Trophoblast cell (in vitro differentiated cells and primary cell): ENCODE measurements at regions not wholly inside any gene's neighbourhood (a gene's known extent, or its start where the extent isn't known, plus 50 kb on each side); places are given as distances from the start of the nearest gene placed in this dataset.

Experiments used
- DNase-seq, 2 donors: peaks; one replicate each; pipeline ENCODE4 v3.0.0-alpha.2; 2016
- H2AFZ ChIP-seq: 2 replicates; pipeline ENCODE4 v1.6.1; 2013; ENCODE audit warnings: low read length, moderate library complexity, mild to moderate bottlenecking; ENCODE audit not compliant: insufficient read depth, poor library complexity
- H2AK5ac ChIP-seq: 2 replicates; pipeline ENCODE4 v1.6.1; 2013; ENCODE audit warnings: mild to moderate bottlenecking, low read length
- H2BK120ac ChIP-seq: 2 replicates; pipeline ENCODE4 v1.6.1; 2013; ENCODE audit warnings: low read length, mild to moderate bottlenecking, moderate library complexity; ENCODE audit not compliant: insufficient read depth, poor library complexity
- H2BK12ac ChIP-seq: 2 replicates; pipeline ENCODE4 v1.6.1; 2013; ENCODE audit warnings: mild to moderate bottlenecking, low read length, moderate library complexity
- H2BK5ac ChIP-seq: 2 replicates; pipeline ENCODE4 v1.6.1; 2013; ENCODE audit warnings: low read length, low read depth, moderate library complexity, mild to moderate bottlenecking; ENCODE audit not compliant: poor library complexity
- H3K14ac ChIP-seq: 2 replicates; pipeline ENCODE4 v1.6.1; 2013; ENCODE audit warnings: mild to moderate bottlenecking, low read length
- H3K18ac ChIP-seq: 2 replicates; pipeline ENCODE4 v1.6.1; 2013; ENCODE audit warnings: mild to moderate bottlenecking, low read length
- H3K23ac ChIP-seq: 2 replicates; pipeline ENCODE4 v1.6.1; 2013; ENCODE audit warnings: low read length
- H3K27ac ChIP-seq: 2 replicates; pipeline ENCODE4 v1.5.1; 2013; ENCODE audit warnings: low read depth, mild to moderate bottlenecking, inconsistent platforms, low read length, moderate library complexity
- H3K27me3 ChIP-seq: 2 replicates; pipeline ENCODE4 v1.6.1; 2013; ENCODE audit warnings: inconsistent platforms, mild to moderate bottlenecking, low read length, moderate library complexity; ENCODE audit not compliant: insufficient read depth
- H3K36me3 ChIP-seq, 2 experiments: 1 replicate in 1 of 2; 2 replicates in 1 of 2; pipeline ENCODE4 v1.6.1; 2013; ENCODE audit warnings: low read length in 2 of 2, mild to moderate bottlenecking in 2 of 2, moderate library complexity in 1 of 2; ENCODE audit not compliant: insufficient read depth in 2 of 2, control insufficient read depth in 1 of 2
- H3K4ac ChIP-seq: 2 replicates; pipeline ENCODE4 v1.6.1; 2013; ENCODE audit warnings: low read depth, mild to moderate bottlenecking, low read length, moderate library complexity
- H3K4me1 ChIP-seq, 2 experiments: 1 replicate in 1 of 2; 2 replicates in 1 of 2; pipeline ENCODE4 v1.6.1; 2013; ENCODE audit warnings: low read length in 2 of 2, mild to moderate bottlenecking in 2 of 2, moderate library complexity in 1 of 2; ENCODE audit not compliant: insufficient read depth in 2 of 2, control insufficient read depth in 1 of 2
- H3K4me2 ChIP-seq: 2 replicates; pipeline ENCODE4 v1.6.1; 2013; ENCODE audit warnings: inconsistent platforms, mild to moderate bottlenecking, low read length, moderate library complexity
- H3K4me3 ChIP-seq: 2 replicates; pipeline ENCODE4 v1.5.1; 2013; ENCODE audit warnings: mild to moderate bottlenecking, low read depth, low read length, inconsistent platforms
- H3K79me1 ChIP-seq: one replicate; pipeline ENCODE4 v1.6.1; 2013; ENCODE audit warnings: low read length
- H3K79me2 ChIP-seq: 2 replicates; pipeline ENCODE4 v1.6.1; 2013; ENCODE audit warnings: low read length, mild to moderate bottlenecking; ENCODE audit not compliant: control insufficient read depth, insufficient read depth, poor library complexity
- H3K9ac ChIP-seq: 2 replicates; pipeline ENCODE4 v1.6.1; 2013; ENCODE audit warnings: mild to moderate bottlenecking, low read length
- H3K9me3 ChIP-seq: 2 replicates; pipeline ENCODE4 v1.6.1; 2013; ENCODE audit warnings: low read depth, mild to moderate bottlenecking, control low read depth, inconsistent platforms, low read length; ENCODE audit not compliant: insufficient read depth
- H4K12ac ChIP-seq: 2 replicates; pipeline ENCODE4 v1.6.1; 2013; ENCODE audit warnings: low read depth, mild to moderate bottlenecking, low read length, moderate library complexity
- H4K8ac ChIP-seq: 2 replicates; pipeline ENCODE4 v1.6.1; 2013; ENCODE audit warnings: low read depth, mild to moderate bottlenecking, low read length, moderate library complexity
- H4K91ac ChIP-seq: one replicate; pipeline ENCODE4 v1.6.1; 2013; ENCODE audit warnings: low read depth, mild to moderate bottlenecking, low read length, moderate library complexity
- WGBS: extraction: QIAGEN DNeasy Blood & Tissue Kit; methylation state at CpG from one replicate; pipeline ENCODE4 v1.1.7; 2013; ENCODE audit warnings: missing lambda C conversion rate; ENCODE audit not compliant: insufficient read length, insufficient coverage; ENCODE audit errors: extremely low coverage; 5-methylcytosine and 5-hydroxymethylcytosine counted together

DNA sequence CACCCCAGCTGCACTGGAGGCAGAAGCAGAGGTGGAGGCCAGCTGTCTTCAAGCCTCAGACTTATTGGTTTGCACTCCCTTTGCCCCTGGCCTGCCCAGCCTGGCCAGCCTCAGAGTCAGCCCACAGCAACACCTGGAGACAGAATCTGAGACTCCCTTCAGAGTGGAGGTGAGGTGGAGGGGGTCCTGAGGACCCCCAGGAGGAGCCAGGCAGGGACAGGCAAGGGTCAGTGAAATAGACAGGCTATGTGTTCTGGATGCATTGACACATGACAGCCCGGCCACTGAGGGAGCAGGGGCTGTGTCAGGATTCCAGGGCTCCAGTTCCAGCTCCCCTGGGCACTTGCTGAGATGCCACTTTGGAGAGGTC is 309.7 kb downstream of the MYCN start:
- H3K79me1 ChIP-seq = peaks cover 1% of the 10 kb centered on the region
- no peak for DNase-seq
- no peak overlapping the region for H2BK5ac ChIP-seq
- H4K12ac ChIP-seq = no peak overlapping the region
- no peak overlapping the region for H3K23ac ChIP-seq
- no peak overlapping the region for H2AFZ ChIP-seq
- H2BK12ac ChIP-seq = no peak overlapping the region
- no peak overlapping the region for H3K14ac ChIP-seq
- H3K27ac ChIP-seq = no peak overlapping the region
- H3K4me2 ChIP-seq = no peak overlapping the region
- H3K4ac ChIP-seq = no peak overlapping the region
- H2BK120ac ChIP-seq = no peak overlapping the region
- no peak overlapping the region for H4K91ac ChIP-seq
- H3K36me3 ChIP-seq = no peaks in the 10 kb centered on the region
- WGBS = no CpG with 5 or more reads among the region's 1 CpG
- no peak overlapping the region for H2AK5ac ChIP-seq
- no peak overlapping the region for H3K18ac ChIP-seq
- no peak overlapping the region for H3K9ac ChIP-seq
- H3K27me3 ChIP-seq = no peaks in the 10 kb centered on the region
- H3K9me3 ChIP-seq = no peaks in the 10 kb centered on the region
- no peaks in the 10 kb centered on the region for H3K79me2 ChIP-seq
- H3K4me1 ChIP-seq = peaks cover 10 to 19% of the 10 kb centered on the region in 2 experiments
- H4K8ac ChIP-seq = no peak overlapping the region
- no peak overlapping the region for H3K4me3 ChIP-seq

DNA sequence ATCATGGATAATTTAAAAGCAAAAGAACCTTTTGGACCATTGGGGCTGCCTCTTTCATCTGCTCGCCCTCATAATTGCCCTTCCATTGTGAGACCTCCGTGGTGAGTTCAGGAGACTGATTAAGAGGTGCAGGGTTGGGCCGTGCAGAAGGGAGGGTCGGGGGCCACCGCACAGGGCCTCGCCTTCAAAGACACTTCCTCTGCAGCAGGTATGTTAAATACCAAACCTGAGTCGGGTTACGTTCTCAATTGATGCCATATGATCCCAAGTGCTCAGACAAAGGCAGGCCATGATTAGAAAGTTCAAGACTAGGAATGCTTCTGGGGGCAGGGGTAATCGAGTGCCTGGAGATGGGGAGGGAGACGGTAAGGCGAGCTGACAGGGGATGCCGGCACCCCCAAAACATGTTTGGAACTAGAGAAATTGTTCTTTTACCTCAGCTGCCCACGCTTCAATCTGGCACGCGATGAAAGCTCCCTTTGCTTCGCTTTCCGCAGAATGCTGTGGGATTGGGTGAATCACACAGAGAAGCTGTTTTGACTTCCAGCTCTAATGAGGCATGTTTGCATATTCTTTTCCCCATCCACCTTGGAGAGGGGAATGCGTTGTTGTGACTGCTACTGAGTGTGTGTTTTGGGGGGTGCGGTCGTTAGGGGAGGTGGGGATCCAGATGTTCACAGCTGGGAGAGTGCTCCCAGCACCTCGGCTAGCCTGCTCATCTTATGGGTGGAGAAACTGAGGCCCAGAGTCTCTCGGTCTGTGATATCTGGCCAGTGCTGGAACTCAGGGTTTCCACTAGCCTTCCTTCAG is 309.1 kb downstream of the MYCN start:
- H3K4ac ChIP-seq = no peak overlapping the region
- no peak overlapping the region for H4K12ac ChIP-seq
- H3K4me3 ChIP-seq = no peak overlapping the region
- H3K36me3 ChIP-seq = no peaks in the 10 kb centered on the region
- no peaks in the 10 kb centered on the region for H3K27me3 ChIP-seq
- no CpG with 5 or more reads among the region's 22 CpGs for WGBS
- H3K4me2 ChIP-seq = no peak overlapping the region
- H4K91ac ChIP-seq = no peak overlapping the region
- no peak overlapping the region for H4K8ac ChIP-seq
- no peak overlapping the region for H2AFZ ChIP-seq
- no peak overlapping the region for H2AK5ac ChIP-seq
- no peak overlapping the region for H2BK120ac ChIP-seq
- no peak overlapping the region for H2BK12ac ChIP-seq
- peaks cover 1% of the 10 kb centered on the region for H3K79me1 ChIP-seq
- H2BK5ac ChIP-seq = no peak overlapping the region
- no peak overlapping the region for H3K9ac ChIP-seq
- no peak overlapping the region for H3K18ac ChIP-seq
- H3K23ac ChIP-seq = no peak overlapping the region
- DNase-seq = peak in 1 of 2 donors; percentile 37
- no peaks in the 10 kb centered on the region for H3K9me3 ChIP-seq
- peaks cover 13 to 24% of the 10 kb centered on the region in 2 experiments for H3K4me1 ChIP-seq
- H3K27ac ChIP-seq = no peak overlapping the region
- H3K14ac ChIP-seq = no peak overlapping the region
- H3K79me2 ChIP-seq = no peaks in the 10 kb centered on the region

DNA sequence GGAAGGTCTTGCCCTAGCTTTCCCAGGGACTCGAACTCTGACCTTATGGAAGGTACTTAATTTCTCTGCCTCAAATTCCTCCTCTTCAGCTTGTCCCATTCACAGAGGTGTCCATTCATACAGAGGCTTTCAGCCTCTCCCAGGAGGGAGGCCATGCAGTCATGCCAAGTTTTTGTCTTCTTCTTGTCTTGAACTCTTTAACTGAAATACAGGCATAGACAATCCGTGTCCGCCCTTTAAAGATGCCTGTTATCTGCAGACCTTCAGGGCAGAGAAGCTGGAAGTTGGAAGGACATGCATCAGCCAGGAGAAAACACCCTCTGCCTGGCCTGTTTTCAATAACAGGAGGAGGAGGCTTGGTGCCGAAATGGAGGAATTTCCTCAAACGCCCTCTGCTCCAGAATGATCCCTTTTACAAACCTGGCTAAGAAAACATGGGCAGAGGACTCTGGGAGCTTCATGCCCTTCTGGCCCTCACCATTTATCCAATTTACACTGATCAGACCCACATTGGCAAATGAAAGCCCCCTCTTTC is 308.3 kb downstream of the MYCN start:
- Histone ChIP-seq H3K4ac (no peak overlapping the region), H2BK5ac (no peak overlapping the region), H3K79me1 (peaks cover 1% of the 10 kb centered on the region), H3K4me3 (no peak overlapping the region), H2BK12ac (no peak overlapping the region), H4K12ac (no peak overlapping the region), H3K36me3 (no peaks in the 10 kb centered on the region), H3K14ac (no peak overlapping the region), H3K4me1 (peaks cover 13 to 24% of the 10 kb centered on the region in 2 experiments), H3K23ac (no peak overlapping the region), H4K91ac (no peak overlapping the region), H4K8ac (no peak overlapping the region), H2AK5ac (no peak overlapping the region), H3K9me3 (no peaks in the 10 kb centered on the region), H3K4me2 (no peak overlapping the region), H3K27ac (no peak overlapping the region), H3K18ac (no peak overlapping the region), H2BK120ac (no peak overlapping the region), H3K27me3 (no peaks in the 10 kb centered on the region), H2AFZ (no peak overlapping the region), H3K79me2 (no peaks in the 10 kb centered on the region), H3K9ac (no peak overlapping the region)
- no CpG with 5 or more reads among the region's 5 CpGs for WGBS
- DNase-seq = no peak

DNA sequence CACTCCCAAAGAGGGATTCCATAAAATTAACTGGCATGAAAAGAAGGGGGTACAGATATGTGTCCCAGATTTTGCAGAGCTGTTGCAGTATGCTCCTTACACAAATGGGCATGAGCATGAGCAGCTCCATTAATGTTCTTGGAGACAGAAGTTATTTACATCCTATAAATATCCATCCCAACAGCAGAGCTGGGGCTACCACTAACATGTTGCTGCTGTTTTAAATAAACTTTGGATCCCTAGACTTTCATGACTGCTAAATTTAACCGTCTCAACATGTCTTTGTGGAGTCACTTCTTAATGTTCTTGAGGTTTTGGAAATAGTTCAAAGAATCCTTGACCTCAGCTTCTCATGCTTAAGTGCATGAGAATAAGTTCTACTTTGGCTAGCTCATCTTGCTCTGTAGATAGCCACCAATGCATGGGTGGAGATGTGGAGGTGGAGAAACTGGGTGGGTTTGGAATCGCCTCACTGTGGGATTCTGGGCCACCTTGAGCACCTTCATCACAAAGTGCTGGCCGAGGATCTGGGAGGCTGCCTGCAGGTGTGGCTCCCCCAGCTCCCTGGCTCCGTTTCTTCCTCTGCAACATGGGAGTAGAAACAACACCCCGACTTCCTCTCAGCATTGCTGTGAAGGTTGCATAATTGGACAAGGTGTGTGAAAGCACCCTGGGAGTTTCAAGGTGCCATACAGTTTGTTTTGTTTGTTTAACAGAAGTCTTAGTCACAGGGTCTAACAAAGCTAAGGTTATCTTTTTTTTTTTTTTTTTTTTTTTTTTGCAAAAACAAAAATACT is 307.2 kb downstream of the MYCN start:
- peaks cover 1% of the 10 kb centered on the region for H3K79me1 ChIP-seq
- no peak overlapping the region for H3K4ac ChIP-seq
- H2BK5ac ChIP-seq = no peak overlapping the region
- no peak overlapping the region for H2BK12ac ChIP-seq
- no peak overlapping the region for H3K4me2 ChIP-seq
- H3K18ac ChIP-seq = no peak overlapping the region
- H3K9ac ChIP-seq = no peak overlapping the region
- H3K4me1 ChIP-seq = peaks cover 13 to 24% of the 10 kb centered on the region in 2 experiments
- DNase-seq = no peak
- no peak overlapping the region for H4K8ac ChIP-seq
- H2BK120ac ChIP-seq = no peak overlapping the region
- no peak overlapping the region for H2AFZ ChIP-seq
- H3K23ac ChIP-seq = no peak overlapping the region
- H4K91ac ChIP-seq = no peak overlapping the region
- no peak overlapping the region for H3K4me3 ChIP-seq
- no peaks in the 10 kb centered on the region for H3K27me3 ChIP-seq
- H4K12ac ChIP-seq = no peak overlapping the region
- no peak overlapping the region for H3K14ac ChIP-seq
- H3K27ac ChIP-seq = no peak overlapping the region
- no peaks in the 10 kb centered on the region for H3K79me2 ChIP-seq
- H2AK5ac ChIP-seq = no peak overlapping the region
- no CpG with 5 or more reads among the region's 5 CpGs for WGBS
- H3K36me3 ChIP-seq = no peaks in the 10 kb centered on the region
- no peaks in the 10 kb centered on the region for H3K9me3 ChIP-seq
